HG03378 (cell line): ENCODE measurements at regions not wholly inside any gene's neighbourhood (a gene's known extent, or its start where the extent isn't known, plus 50 kb on each side); places are given as distances from the start of the nearest gene placed in this dataset.

Source experiments
- ATAC-seq: cut with Tn5 transposase; IDR thresholded peaks from one replicate; pipeline ENCODE4 v1.9.1; 2021; ENCODE audit warnings: mild to moderate bottlenecking, moderate library complexity; ENCODE audit not compliant: unreplicated experiment

GRCh38 chr5:104755806-104756205, 1193.2 kb upstream of the NUDT12 start:
- no peak for ATAC-seq

- no peak for ATAC-seq
Measured at GRCh38 chr5:104754311-104754995, 1191.9 kb upstream of the NUDT12 start.

- ATAC-seq, result no peak
Measured at GRCh38 chr5:104751969-104752368, 1189.4 kb upstream of the NUDT12 start.

- ATAC-seq, result no peak
Measured at GRCh38 chr5:104739905-104740304, 1177.3 kb upstream of the NUDT12 start.

- no peak for ATAC-seq
Measured at GRCh38 chr5:104739503-104739902, 1176.9 kb upstream of the NUDT12 start.

GRCh38 chr5:104736073-104736472, 1173.5 kb upstream of the NUDT12 start:
- no peak for ATAC-seq

GRCh38 chr5:104734046-104734445, 1171.5 kb upstream of the NUDT12 start:
- ATAC-seq, result no peak

- no peak for ATAC-seq
Measured at GRCh38 chr5:104733063-104733669, 1170.6 kb upstream of the NUDT12 start.

GRCh38 chr5:104731331-104731730, 1168.7 kb upstream of the NUDT12 start:
- no peak for ATAC-seq

- ATAC-seq, result no peak
Measured at GRCh38 chr5:104708027-104708426, 1145.4 kb upstream of the NUDT12 start.

GRCh38 chr5:104706600-104706999, 1144.0 kb upstream of the NUDT12 start:
- ATAC-seq, result no peak

GRCh38 chr5:104702212-104702611, 1139.6 kb upstream of the NUDT12 start:
- ATAC-seq, result no peak

- ATAC-seq, result no peak
Measured at GRCh38 chr5:104699438-104699837, 1136.8 kb upstream of the NUDT12 start.

GRCh38 chr5:104661256-104661655, 1098.7 kb upstream of the NUDT12 start:
- ATAC-seq, result no peak

GRCh38 chr5:104659497-104659896, 1096.9 kb upstream of the NUDT12 start:
- no peak for ATAC-seq

- ATAC-seq, result no peak
Measured at GRCh38 chr5:104652271-104652861, 1089.8 kb upstream of the NUDT12 start.

- no peak for ATAC-seq
Measured at GRCh38 chr5:104650313-104651055, 1087.9 kb upstream of the NUDT12 start.

GRCh38 chr5:104646416-104646815, 1083.8 kb upstream of the NUDT12 start:
- no peak for ATAC-seq

GRCh38 chr5:104643320-104643719, 1080.7 kb upstream of the NUDT12 start:
- no peak for ATAC-seq

GRCh38 chr5:104635227-104635626, 1072.6 kb upstream of the NUDT12 start:
- ATAC-seq, result no peak

GRCh38 chr5:104628911-104629310, 1066.3 kb upstream of the NUDT12 start:
- ATAC-seq, result no peak

- no peak for ATAC-seq
Measured at GRCh38 chr5:104626122-104626521, 1063.5 kb upstream of the NUDT12 start.
